ENCODE measurements at regions not wholly inside any gene's neighbourhood (a gene's known extent, or its start where the extent isn't known, plus 50 kb on each side); places are given as distances from the start of the nearest gene placed in this dataset.

DNA sequence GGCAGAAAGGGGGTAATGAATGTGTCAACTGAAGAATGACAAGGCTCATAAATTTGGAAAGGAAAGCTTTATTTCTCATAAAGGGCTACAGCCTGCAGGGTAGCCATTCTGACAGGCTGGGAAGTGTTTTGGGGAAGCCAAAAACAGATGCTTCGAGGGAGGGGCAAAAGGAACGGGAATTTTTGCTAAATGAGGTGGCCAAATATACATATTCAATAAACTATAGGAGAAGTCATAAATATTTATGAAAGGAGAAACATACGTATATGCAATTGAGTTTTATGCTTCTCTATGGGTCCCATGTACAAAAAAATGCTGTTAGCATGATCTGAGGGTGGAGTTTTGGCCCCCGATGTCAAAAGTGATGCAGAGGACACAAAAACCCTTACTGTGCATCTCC, 180.7 kb downstream of the FNDC1 start:
- TF ChIP-seq, protein P1, sequence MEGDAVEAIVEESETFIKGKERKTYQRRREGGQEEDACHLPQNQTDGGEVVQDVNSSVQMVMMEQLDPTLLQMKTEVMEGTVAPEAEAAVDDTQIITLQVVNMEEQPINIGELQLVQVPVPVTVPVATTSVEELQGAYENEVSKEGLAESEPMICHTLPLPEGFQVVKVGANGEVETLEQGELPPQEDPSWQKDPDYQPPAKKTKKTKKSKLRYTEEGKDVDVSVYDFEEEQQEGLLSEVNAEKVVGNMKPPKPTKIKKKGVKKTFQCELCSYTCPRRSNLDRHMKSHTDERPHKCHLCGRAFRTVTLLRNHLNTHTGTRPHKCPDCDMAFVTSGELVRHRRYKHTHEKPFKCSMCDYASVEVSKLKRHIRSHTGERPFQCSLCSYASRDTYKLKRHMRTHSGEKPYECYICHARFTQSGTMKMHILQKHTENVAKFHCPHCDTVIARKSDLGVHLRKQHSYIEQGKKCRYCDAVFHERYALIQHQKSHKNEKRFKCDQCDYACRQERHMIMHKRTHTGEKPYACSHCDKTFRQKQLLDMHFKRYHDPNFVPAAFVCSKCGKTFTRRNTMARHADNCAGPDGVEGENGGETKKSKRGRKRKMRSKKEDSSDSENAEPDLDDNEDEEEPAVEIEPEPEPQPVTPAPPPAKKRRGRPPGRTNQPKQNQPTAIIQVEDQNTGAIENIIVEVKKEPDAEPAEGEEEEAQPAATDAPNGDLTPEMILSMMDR (conservative IDR thresholded peaks at IDR 0.05 in 1 of 2, IDR thresholded peaks at IDR 0.05 in 1 of 2; ENCODE audit: low read depth in 1 of 2, low read length in 2 of 2), result no peak
- TF ChIP-seq EZH2 (IDR thresholded peaks at IDR 0.05; ENCODE audit: low read length, missing control alignments), result no peak
